Motor neuron (in vitro differentiated cells): ENCODE measurements at regions not wholly inside any gene's neighbourhood (a gene's known extent, or its start where the extent isn't known, plus 50 kb on each side); places are given as distances from the start of the nearest gene placed in this dataset.
"Not testable (repeated sequence)": the region's sequence is repeated elsewhere in the genome, so short reads cannot be mapped to it uniquely, and the experiment has no call there.

ENCODE experiments used
- ATAC-seq, 8 experiments: fragments of 200-7000 bp; cut with Tn5 transposase; replicated peaks in 6 of 8; 2 replicates each; pipeline ENCODE4 v1.8.0; 2021; ENCODE audit warnings: mild to moderate bottlenecking in 8 of 8, moderate library complexity in 8 of 8
- H3K27ac ChIP-seq, 2 donors: fragments of 250-450 bp; sonication (Bioruptor Pico); 2 replicates each; pipeline ENCODE4 v1.9.0; 2021; ENCODE audit warnings: antibody characterized with exemption in 2 of 2, mild to moderate bottlenecking in 2 of 2, moderate library complexity in 1 of 2
- H3K4me1 ChIP-seq, 2 donors: fragments of 250-450 bp; sonication (Bioruptor Pico); replicated peaks in 1 of 2; 2 replicates each; pipeline ENCODE4 v1.6.1; 2021; ENCODE audit warnings: antibody characterized with exemption in 2 of 2, mild to moderate bottlenecking in 2 of 2, moderate library complexity in 1 of 2
- H3K4me3 ChIP-seq, 5 donors: fragments of 250-450 bp; sonication (Bioruptor Pico); 2 replicates each; pipeline ENCODE4 v1.9.0; 2021; ENCODE audit warnings: antibody characterized with exemption in 5 of 5, mild to moderate bottlenecking in 5 of 5, moderate library complexity in 4 of 5
- WGBS, 10 experiments: fragments of 450-650 bp; shearing (Covaris generic); methylation state at CpG; one replicate each; pipeline ENCODE4 v1.0.0; 2022; 5-methylcytosine and 5-hydroxymethylcytosine counted together
- in situ Hi-C, 9 experiments: fragments of 400-800 bp; cut with MboI; loops; one replicate each; pipeline ENCODE4 v1.15.0; 2021; ENCODE audit warnings: low sequenced_read_pairs in 9 of 9, low pct_unique_long_range_greater_than_20kb in 2 of 9; ENCODE audit not compliant: unreplicated experiment in 9 of 9

- no peak overlapping the region for H3K4me3 ChIP-seq
- ATAC-seq, result peak in 1 of 8 experiments; percentile 77
- no peak overlapping the region for H3K27ac ChIP-seq
- 75 to 100% (median 100%) methylated on average over 2 of the region's 2 CpGs; no CpG with 5 or more reads in 7 of the 10 experiments for WGBS, 10 experiments
- peaks cover 0 to 6% of the 10 kb centered on the region in 2 donors for H3K4me1 ChIP-seq
- in situ Hi-C loops, result no loop called here
Measured at GRCh38 chr5:126107381-126107780, 315.8 kb upstream of the GRAMD2B start.

DNA sequence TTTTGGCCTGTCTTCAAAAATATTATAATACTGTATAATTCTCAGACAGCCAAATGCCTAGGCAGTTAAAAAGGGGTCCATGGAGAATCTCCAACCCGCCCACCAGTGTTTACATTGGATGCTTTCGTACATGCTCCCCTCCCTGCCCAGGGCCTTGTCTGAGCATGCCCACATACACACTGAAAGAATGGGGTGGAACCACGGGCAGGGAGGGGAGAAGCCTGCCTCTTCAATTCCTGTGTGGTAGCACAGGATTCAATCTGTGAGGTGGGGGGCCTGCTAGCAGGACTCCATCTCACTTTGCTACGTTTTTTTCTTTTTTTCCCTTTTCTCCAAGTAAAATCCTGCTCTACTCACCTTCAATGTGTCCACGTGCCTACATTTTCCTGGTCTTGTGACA lies 314.7 kb upstream of the GRAMD2B start:
- ATAC-seq, result peak in 4 of 8 experiments; percentile 22 to 66 (median 54)
- 27 to 93% (median 71%) methylated on average over 2 to 4 of the region's 5 CpGs for WGBS, 10 experiments
- peaks cover 0 to 6% of the 10 kb centered on the region in 2 donors for H3K4me1 ChIP-seq

DNA sequence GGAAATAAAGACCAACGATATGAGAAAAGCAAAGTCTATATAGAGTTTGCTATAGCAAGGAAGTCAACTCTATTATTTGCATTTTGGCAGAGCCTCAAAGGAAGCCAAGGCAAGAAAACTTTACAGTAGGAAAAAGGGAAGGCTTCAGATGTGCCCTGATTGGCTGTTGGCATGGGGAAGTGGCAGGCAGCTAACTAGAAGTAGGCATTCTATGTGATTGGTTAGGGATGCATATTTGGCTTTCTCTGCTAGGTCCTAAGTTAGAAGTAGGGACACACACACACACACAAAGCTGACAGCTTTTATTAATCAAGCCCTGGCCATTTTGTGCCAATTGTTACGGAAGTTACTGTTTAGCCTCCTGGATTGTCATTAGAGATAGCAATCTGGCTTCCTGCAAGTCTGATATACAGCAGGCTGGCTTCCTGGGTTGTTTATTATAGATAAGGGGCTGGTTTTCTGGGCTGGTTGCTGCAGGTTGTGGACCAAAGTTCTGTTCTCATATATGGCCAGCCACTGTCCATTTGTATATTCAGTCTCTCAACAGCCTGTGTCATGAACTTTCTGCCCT lies 308.1 kb upstream of the GRAMD2B start:
- ATAC-seq, result peak in 1 of 8 experiments; percentile 91
- WGBS, 10 experiments, result 13 to 100% (median 80%) methylated on average over 1 to 2 of the region's 2 CpGs; no CpG with 5 or more reads in 3 of the 10 experiments
- in situ Hi-C loops, result no loop called here
- H3K4me3 ChIP-seq, result no peak overlapping the region
- H3K27ac ChIP-seq, result no peak overlapping the region
- peaks cover 6 to 10% of the 10 kb centered on the region in 2 donors for H3K4me1 ChIP-seq

More for the DNA sequence above, 314.7 kb upstream of the GRAMD2B start:
- Histone ChIP-seq H3K27ac (no peak overlapping the region), H3K4me3 (no peak overlapping the region)
- in situ Hi-C loops, result no loop called here

DNA sequence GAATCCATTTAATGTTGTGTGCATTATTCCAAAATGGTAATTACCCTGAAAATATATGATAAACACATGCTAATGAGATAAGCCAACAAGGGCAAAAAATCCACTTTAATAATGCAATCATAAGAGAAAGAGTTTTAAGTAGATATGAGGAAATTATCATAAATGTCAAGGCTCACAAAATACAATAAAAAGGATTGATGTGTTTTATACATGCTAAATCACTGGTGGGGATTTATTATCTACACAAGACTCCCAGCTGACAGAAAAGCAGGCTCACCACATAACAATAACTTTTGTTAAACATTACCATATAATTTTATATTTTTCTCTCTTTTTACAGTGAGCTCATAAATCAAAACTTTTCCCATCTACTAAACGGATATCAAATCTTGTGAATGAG lies 306.2 kb upstream of the GRAMD2B start:
- no peak overlapping the region for H3K4me3 ChIP-seq
- 14 to 100% (median 60%) methylated on average over 1 of the region's 1 CpG; no CpG with 5 or more reads in 3 of the 10 experiments for WGBS, 10 experiments
- in situ Hi-C loops, result no loop called here
- peak in 1 of 8 experiments; percentile 16 for ATAC-seq
- H3K27ac ChIP-seq, result no peak overlapping the region
- H3K4me1 ChIP-seq, result peaks cover 9 to 11% of the 10 kb centered on the region in 2 donors

DNA sequence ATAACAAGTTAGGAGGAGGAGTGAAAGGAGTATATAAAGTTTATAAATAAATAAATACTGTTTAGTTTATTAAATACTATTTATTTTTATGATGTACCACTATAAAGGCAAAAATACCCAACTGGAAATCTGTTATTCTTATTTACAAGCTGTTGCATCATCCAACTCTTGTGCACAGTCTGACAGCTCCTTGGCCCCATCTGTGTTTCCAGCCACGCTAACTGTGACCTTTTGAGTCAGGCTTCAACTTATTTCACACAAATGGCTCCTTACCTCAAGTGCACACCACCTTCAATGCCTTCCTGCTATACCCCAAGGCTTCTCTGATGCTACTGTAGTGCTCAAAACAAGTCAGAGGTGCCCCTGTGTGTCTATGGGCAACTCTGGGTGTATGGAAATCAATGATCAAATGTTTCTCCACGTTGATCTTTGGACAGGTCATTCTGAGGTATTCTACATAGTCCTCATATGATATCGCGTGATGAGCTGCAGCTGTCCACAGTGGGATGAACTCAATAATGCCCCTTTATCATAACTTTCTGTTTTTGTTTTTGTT lies 303.2 kb upstream of the GRAMD2B start:
- WGBS, 10 experiments, result 20 to 95% (median 82%) methylated on average over 1 to 4 of the region's 4 CpGs; no CpG with 5 or more reads in 3 of the 10 experiments
- ATAC-seq, result peak in 3 of 8 experiments; percentile 21 to 58 (median 25)
- Histone ChIP-seq H3K4me1 (peaks cover 9 to 13% of the 10 kb centered on the region in 2 donors), H3K4me3 (no peak overlapping the region), H3K27ac (no peak overlapping the region)
- in situ Hi-C loops, result no loop called here

DNA sequence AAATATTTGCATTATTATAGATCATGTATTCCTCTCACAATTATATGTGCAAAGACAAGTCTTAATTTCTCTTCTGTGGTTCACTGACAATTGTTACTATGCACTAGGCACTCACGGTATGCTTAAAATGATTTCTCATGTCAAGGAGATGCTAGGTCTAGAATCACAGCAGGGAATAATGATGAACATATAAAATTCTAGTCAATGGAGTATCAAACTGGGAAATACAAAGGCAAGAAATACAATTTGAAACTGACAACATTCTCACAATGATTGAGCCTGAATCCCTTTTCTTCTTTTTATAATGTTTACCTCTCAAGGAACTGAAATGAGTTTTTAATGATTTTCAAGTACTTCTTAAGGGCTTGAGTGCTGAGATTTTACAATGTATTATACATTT lies 302.3 kb upstream of the GRAMD2B start:
- Histone ChIP-seq H3K4me1 (peaks cover 9 to 17% of the 10 kb centered on the region in 2 donors), H3K27ac (no peak overlapping the region), H3K4me3 (no peak overlapping the region)
- in situ Hi-C loops, result no loop called here
- 67 to 100% (median 86%) methylated on average over 1 of the region's 1 CpG for WGBS, 10 experiments
- ATAC-seq, result no peak

DNA sequence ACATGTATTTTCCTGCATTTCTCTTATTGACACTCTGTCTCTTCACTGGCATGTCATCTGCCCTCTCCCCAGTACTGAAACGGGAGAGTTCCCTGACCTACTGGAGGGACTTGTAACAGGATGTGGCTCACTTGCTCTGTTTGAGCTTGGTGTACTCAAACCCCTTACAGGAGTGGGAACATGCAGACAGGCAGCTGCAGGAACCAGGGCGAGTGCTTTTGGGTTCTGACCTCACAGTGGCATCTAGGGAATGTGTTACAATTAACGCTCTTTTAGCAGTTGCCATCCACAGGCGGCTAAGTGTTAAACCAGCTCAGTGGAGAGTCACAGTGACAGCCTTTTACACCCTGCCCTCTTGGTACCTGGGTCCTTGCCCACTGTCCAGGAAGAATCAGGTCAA lies 300.3 kb upstream of the GRAMD2B start:
- 80 to 100% (median 85%) methylated on average over 1 to 3 of the region's 4 CpGs; no CpG with 5 or more reads in 6 of the 10 experiments for WGBS, 10 experiments
- Histone ChIP-seq H3K4me1 (peaks cover 7 to 12% of the 10 kb centered on the region in 2 donors), H3K4me3 (no peak overlapping the region), H3K27ac (no peak overlapping the region)
- ATAC-seq, result no peak
- in situ Hi-C loops, result no loop called here

DNA sequence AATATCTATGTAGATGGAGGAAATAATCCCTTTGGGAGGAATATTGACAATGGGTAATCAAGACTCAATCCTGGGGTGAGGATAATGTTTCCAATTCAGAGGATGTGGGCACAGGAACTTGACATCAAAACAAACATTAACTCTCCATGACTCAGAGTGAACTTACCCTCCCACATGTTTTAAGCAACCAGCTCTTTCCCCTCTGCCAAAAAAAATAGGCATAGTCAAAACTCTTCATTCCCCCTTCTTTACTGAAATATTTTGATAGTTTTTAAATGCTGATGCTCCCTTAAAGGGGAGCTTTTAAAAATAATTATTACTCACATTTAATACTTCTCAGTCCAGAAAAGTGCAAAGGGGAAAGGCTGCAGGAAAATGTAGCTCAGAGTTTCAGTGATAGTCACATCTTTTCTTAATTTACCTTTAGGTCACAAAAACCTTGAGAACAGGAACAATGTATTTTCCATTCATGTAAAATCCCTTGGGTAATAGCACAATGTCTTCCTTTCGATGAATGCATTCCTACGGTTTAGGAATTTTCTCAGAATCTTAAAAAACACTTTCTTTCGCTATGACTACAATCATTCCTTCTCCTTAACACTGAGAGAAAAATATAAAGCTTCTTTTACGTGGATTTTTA lies 298.4 kb upstream of the GRAMD2B start:
- no peak overlapping the region for H3K4me3 ChIP-seq
- ATAC-seq, result peak in 1 of 8 experiments; percentile 49
- 16 to 92% (median 73%) methylated on average over 2 to 4 of the region's 4 CpGs for WGBS, 10 experiments
- peaks cover 7 to 10% of the 10 kb centered on the region in 2 donors for H3K4me1 ChIP-seq
- H3K27ac ChIP-seq, result no peak overlapping the region
- in situ Hi-C loops, result no loop called here

DNA sequence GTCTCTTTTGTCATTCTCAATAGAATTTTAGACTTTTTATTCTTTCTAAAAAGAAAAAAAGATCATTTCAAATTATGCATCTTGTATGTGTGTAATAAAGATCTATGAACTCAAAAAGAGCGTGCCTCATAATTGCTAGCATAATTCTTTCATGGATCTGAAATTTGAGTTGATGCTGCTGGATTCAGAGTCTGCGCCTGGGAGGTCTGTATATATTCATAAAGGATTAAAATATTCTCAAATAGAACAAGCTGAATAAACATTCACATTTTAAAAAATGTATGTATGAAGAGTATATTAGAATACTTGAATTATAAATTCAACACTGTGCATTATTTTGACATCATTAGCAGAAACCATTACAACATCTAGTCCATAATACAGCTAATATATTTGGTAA lies 297.8 kb upstream of the GRAMD2B start:
- in situ Hi-C loops, result no loop called here
- WGBS, 10 experiments, result 0 to 100% (median 72%) methylated on average over 1 to 2 of the region's 2 CpGs
- Histone ChIP-seq H3K4me3 (no peak overlapping the region), H3K27ac (no peak overlapping the region), H3K4me1 (peaks cover 1 to 6% of the 10 kb centered on the region in 2 donors)
- ATAC-seq, result peak in 1 of 8 experiments; percentile 92

GRCh38 chr5:126126574-126126973 lies 296.6 kb upstream of the GRAMD2B start:
- peaks cover 0 to 6% of the 10 kb centered on the region in 2 donors for H3K4me1 ChIP-seq
- no peak overlapping the region for H3K4me3 ChIP-seq
- H3K27ac ChIP-seq, result no peak overlapping the region
- ATAC-seq, result no peak
- in situ Hi-C loops, result no loop called here
- 82 to 100% (median 93%) methylated on average over 2 to 4 of the region's 4 CpGs for WGBS, 10 experiments

DNA sequence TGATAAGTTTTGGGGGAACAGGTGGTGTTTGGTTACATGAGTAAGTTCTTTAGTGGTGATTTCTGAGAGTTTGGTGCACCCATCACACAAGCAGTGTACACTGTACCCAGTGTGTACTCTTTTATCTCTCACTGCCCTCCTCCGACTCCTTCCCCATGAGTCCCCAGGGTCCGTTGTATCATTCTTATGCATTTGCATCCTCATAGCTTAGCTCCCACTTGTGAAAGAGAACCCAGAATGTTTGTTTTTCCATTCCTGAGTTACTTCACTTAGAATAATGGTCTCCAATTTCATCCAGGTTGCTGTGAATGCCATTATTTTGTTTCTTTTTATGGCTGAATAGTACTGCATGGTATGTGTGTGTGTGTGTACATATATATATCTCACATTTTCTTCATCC lies 295.8 kb upstream of the GRAMD2B start:
- ATAC-seq, in situ Hi-C loops, H3K4me3 ChIP-seq, H3K4me1 ChIP-seq, H3K27ac ChIP-seq: not testable (repeated sequence)
- 50 to 100% (median 61%) methylated on average over 1 to 2 of the region's 2 CpGs; no CpG with 5 or more reads in 4 of the 10 experiments for WGBS, 10 experiments

GRCh38 chr5:126129431-126129830 lies 293.8 kb upstream of the GRAMD2B start:
- Histone ChIP-seq H3K4me1 (peaks cover 0 to 6% of the 10 kb centered on the region in 2 donors), H3K27ac (no peak overlapping the region), H3K4me3 (no peak overlapping the region)
- in situ Hi-C loops, result no loop called here
- ATAC-seq, result no peak
- 30 to 100% (median 100%) methylated on average over 1 to 2 of the region's 2 CpGs; no CpG with 5 or more reads in 2 of the 10 experiments for WGBS, 10 experiments

DNA sequence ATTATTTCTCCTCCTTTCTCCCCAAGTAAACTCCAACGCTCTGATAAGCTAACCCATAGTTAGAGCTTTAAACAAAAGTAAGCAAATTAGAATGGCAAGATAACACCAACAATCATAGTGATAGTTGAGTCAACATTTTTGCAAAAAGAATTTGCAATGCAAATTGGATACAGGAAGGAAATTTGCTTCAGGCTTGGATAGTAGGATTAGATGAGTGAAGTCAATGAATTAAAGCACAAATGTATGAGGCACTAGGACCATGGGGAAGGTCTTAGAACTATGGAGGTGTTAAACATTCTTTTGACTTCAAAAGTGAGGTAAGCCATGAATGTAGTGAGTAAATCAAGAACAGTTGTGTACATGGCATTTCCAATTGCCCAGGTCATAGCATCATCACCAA lies 289.8 kb upstream of the GRAMD2B start:
- in situ Hi-C loops, result no loop called here
- Histone ChIP-seq H3K27ac (no peak overlapping the region), H3K4me1 (no peaks in the 10 kb centered on the region), H3K4me3 (no peak overlapping the region)
- ATAC-seq, result peak in 2 of 8 experiments; percentile 57 to 75
- 63 to 100% (median 100%) methylated on average over 1 of the region's 1 CpG; no CpG with 5 or more reads in 3 of the 10 experiments for WGBS, 10 experiments
